ENCODE measurements at regions not wholly inside any gene's neighbourhood (a gene's known extent, or its start where the extent isn't known, plus 50 kb on each side); places are given as distances from the start of the nearest gene placed in this dataset.

GRCh38 chr2:118672571-118673158, 174.8 kb downstream of the EN1 start:
- Histone ChIP-seq H3K4me3 (no peak overlapping the region), H3K27ac (ENCODE audit: control insufficient read depth, insufficient read depth) (no peak overlapping the region), H3K4me2 (ENCODE audit: control insufficient read depth, insufficient read depth) (no peak overlapping the region), H3K79me2 (ENCODE audit: control insufficient read depth, insufficient read depth, low read length) (no peaks in the 10 kb centered on the region), H2AFZ (ENCODE audit: control insufficient read depth, low read depth, low read length) (no peak overlapping the region), H3K9me3 (replicated peaks; ENCODE audit: control insufficient read depth, insufficient read depth, low read length) (no peaks in the 10 kb centered on the region), H3K4me1 (ENCODE audit: control insufficient read depth, insufficient read depth, low read length) (no peaks in the 10 kb centered on the region), H4K20me1 (ENCODE audit: control insufficient read depth, insufficient read depth) (no peaks in the 10 kb centered on the region), H3K27me3 (replicated peaks in 1 of 2; ENCODE audit: control insufficient read depth in 2 of 2, insufficient read depth in 2 of 2, low read length in 1 of 2) (0 out of 4 replicates have a peak, but pooled peaks cover 0 to 3% of the 10 kb centered on the region in 2 experiments), H3K36me3 (ENCODE audit: control insufficient read depth in 2 of 2, insufficient read depth in 2 of 2, low read length in 1 of 2) (no peaks in the 10 kb centered on the region), H3K9ac (ENCODE audit: control insufficient read depth, insufficient read depth, low read length) (no peak overlapping the region)
- ChIA-PET RAD21 (ENCODE audit: unreplicated experiment) (no interaction called here), CTCF (no interaction called here), SMC1A (ENCODE audit: uncharacterized antibody, unreplicated experiment) (no interaction called here), POLR2A (no interaction called here)
- intact Hi-C loops (cut with micrococcal nuclease; ENCODE audit: unreplicated experiment), result no loop called here
- in situ Hi-C loops (cut with MboI), result no loop called here
- WGBS (ENCODE audit: insufficient coverage, insufficient replicate concordance, low lambda C conversion rate, missing lambda C conversion rate), result 10% methylated on average over 3 of the region's 3 CpGs
- DNase-seq (ENCODE audit: low read depth, low spot score) (no peak), FAIRE-seq (no peak), ATAC-seq (no peak)
- no TSS peak for BruUV-seq (replicated peaks)
- TF ChIP-seq SKIL (IDR thresholded peaks at IDR 0.05; ENCODE audit: low read depth, poor library complexity, severe bottlenecking) (no peak), SRF (IDR thresholded peaks at IDR 0.05; ENCODE audit: low read depth in 2 of 2, low read length in 2 of 2) (no peak), IKZF2 (IDR thresholded peaks at IDR 0.05) (no peak), CTCF (IDR thresholded peaks at IDR 0.05 in 2 of 3, conservative IDR thresholded peaks at IDR 0.05 in 1 of 3; ENCODE audit: control insufficient read depth in 2 of 3, extremely low read depth in 1 of 3, insufficient read depth in 1 of 3, low read depth in 3 of 3, low read length in 3 of 3) (no peak), REST (IDR thresholded peaks at IDR 0.05; ENCODE audit: low read depth, low read length) (no peak), ZNF687 (IDR thresholded peaks at IDR 0.05) (no peak), POLR2A (IDR thresholded peaks at IDR 0.05; ENCODE audit: low read depth, low read length) (no peak), RBBP5 (conservative IDR thresholded peaks at IDR 0.05) (no peak), ATF7 (IDR thresholded peaks at IDR 0.05; ENCODE audit: low read depth) (no peak), NR2C1 (IDR thresholded peaks at IDR 0.05) (no peak), ELK1 (IDR thresholded peaks at IDR 0.05; ENCODE audit: low read depth, low read length) (no peak), CBFB (IDR thresholded peaks at IDR 0.05; ENCODE audit: low read depth) (no peak)

Data from GM12878 (cell line).